H1 (cell line): ENCODE measurements at regions not wholly inside any gene's neighbourhood (a gene's known extent, or its start where the extent isn't known, plus 50 kb on each side); places are given as distances from the start of the nearest gene placed in this dataset.

Experiments used
- CBX5 ChIP-seq: fragments of 300-800, 300-1000 bp; sonication (generic); IDR thresholded peaks from 2 replicates; pipeline ENCODE4 v1.7.1; 2016; ENCODE audit warnings: antibody characterized with exemption, low read length, low read depth
- HDAC2 ChIP-seq, 2 experiments: fragments of 300-600 bp in 1 of 2; sonication (generic) in 1 of 2; IDR thresholded peaks; 2 replicates each; pipeline ENCODE4 v1.6.1; 2011 to 2012; ENCODE audit warnings: low read depth in 2 of 2, low read length in 2 of 2, mild to moderate bottlenecking in 2 of 2, moderate library complexity in 2 of 2, borderline replicate concordance in 1 of 2, inconsistent platforms in 1 of 2
- JUND ChIP-seq: IDR thresholded peaks from 2 replicates; pipeline ENCODE4 v1.6.1; 2011; ENCODE audit warnings: mild to moderate bottlenecking, improper control_type of control experiment, low read length
- TCF12 ChIP-seq: IDR thresholded peaks from 2 replicates; pipeline ENCODE4 v1.6.1; 2011; ENCODE audit warnings: low read depth, mild to moderate bottlenecking, low read length

DNA sequence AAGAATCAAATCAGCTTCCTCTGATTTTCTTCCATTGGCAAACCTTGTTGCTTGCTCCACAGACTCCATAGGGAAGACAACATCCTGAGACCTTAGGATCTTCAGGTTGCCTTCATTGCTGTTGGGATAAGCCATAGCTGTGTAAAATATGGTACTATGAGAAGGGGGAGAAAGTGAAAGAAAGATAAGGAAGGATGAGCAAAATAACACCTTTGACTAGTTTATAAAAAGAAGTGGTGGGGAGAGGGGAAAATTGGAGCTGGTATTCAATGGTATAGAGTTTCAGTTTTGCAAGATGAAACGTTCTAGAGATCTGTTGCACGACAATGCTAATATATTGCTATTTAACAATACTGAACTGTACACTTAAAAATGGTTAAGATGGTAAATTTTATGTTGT lies 180.4 kb upstream of the PHYHIPL start (continued):
- no peak for TF ChIP-seq JUND
- TF ChIP-seq CBX5 = no peak
- no peak for TF ChIP-seq TCF12
- TF ChIP-seq HDAC2 (IDR thresholded peaks at IDR 0.05; ENCODE audit: borderline replicate concordance in 1 of 2, low read depth in 2 of 2, low read length in 2 of 2) = no peak
